ENCODE measurements at regions not wholly inside any gene's neighbourhood (a gene's known extent, or its start where the extent isn't known, plus 50 kb on each side); places are given as distances from the start of the nearest gene placed in this dataset.

DNA sequence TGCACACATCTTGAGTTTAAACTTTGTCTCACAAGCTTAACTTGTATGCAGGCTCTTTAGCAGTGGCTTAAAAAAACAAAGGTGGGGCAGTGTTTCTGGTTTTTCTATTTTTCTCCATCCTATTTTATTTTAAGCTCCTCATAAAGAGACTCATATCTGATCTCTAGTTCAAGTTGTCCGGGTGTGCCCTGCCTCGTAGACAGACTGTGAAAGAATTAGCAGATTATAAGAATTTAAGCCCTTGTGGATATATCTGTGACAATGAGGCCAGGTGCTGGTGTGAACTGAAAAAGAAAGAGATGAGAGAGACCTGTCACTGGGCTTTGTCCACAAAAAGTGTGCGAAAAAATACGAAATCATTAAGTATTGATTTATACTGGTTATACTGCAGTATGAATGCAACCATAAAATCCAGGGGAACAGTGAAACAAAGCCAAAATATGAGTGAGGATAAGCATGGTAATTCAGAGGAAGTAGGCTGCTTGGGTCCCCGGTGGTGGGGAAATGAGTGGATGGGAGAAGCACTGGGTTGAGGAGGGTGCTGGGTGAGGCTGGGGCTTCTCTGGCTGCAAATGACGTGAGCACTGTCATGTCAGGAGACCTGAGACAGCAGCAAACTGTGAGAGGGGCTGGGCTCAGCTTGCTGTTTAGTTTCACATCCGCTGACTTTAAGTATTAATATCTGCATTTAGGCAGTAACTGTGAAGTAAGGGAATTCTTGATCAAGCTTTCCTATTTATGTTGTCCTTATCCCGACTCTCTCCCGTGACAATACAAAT lies 179.7 kb upstream of the ANKRD55 start:
- Histone ChIP-seq H3K36me3 (replicated peaks in 1 of 2; ENCODE audit: control insufficient read depth in 1 of 2, insufficient read depth in 2 of 2, low read length in 1 of 2) (no peaks in the 10 kb centered on the region), H3K27me3 (ENCODE audit: insufficient read depth) (no peaks in the 10 kb centered on the region), H3K79me2 (ENCODE audit: insufficient read depth) (no peaks in the 10 kb centered on the region), H3K9ac (no peak overlapping the region), H3K4me1 (ENCODE audit: control insufficient read depth in 1 of 2, insufficient read depth in 2 of 2, low read depth in 1 of 2, low read length in 1 of 2) (peaks cover 0 to 4% of the 10 kb centered on the region in 2 experiments; a peak in 2 of 4 replicates), H3K9me3 (no peaks in the 10 kb centered on the region), H4K20me1 (ENCODE audit: insufficient read depth) (no peaks in the 10 kb centered on the region), H3F3A (replicated peaks; ENCODE audit: insufficient read depth) (no peaks in the 10 kb centered on the region), H3K9me2 (no peaks in the 10 kb centered on the region), H3K27ac (ENCODE audit: low read depth in 2 of 2, low read length in 1 of 2) (no peak overlapping the region), H2AFZ (ENCODE audit: low read depth) (no peak overlapping the region), H3K4me3 (ENCODE audit: low read depth in 2 of 2, low read length in 1 of 2) (no peak overlapping the region), H3K4me2 (no peak overlapping the region)
- ChIA-PET CTCF (no interaction called here), POLR2A (no interaction called here)
- no peak for DNase-seq
- TF ChIP-seq ELF1 (IDR thresholded peaks at IDR 0.05) (no peak), FOSL2 (IDR thresholded peaks at IDR 0.05; ENCODE audit: borderline replicate concordance, low read depth) (no peak), NFIC (IDR thresholded peaks at IDR 0.05; ENCODE audit: borderline replicate concordance) (no peak), TAF1 (IDR thresholded peaks at IDR 0.05; ENCODE audit: borderline replicate concordance, low read depth, low read length) (no peak), YY1 (IDR thresholded peaks at IDR 0.05; ENCODE audit: low read depth) (no peak), RCOR1 (IDR thresholded peaks at IDR 0.05; ENCODE audit: low read length) (no peak)
- TF ChIP-seq, protein P1, sequence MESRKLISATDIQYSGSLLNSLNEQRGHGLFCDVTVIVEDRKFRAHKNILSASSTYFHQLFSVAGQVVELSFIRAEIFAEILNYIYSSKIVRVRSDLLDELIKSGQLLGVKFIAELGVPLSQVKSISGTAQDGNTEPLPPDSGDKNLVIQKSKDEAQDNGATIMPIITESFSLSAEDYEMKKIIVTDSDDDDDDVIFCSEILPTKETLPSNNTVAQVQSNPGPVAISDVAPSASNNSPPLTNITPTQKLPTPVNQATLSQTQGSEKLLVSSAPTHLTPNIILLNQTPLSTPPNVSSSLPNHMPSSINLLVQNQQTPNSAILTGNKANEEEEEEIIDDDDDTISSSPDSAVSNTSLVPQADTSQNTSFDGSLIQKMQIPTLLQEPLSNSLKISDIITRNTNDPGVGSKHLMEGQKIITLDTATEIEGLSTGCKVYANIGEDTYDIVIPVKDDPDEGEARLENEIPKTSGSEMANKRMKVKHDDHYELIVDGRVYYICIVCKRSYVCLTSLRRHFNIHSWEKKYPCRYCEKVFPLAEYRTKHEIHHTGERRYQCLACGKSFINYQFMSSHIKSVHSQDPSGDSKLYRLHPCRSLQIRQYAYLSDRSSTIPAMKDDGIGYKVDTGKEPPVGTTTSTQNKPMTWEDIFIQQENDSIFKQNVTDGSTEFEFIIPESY (IDR thresholded peaks at IDR 0.05; ENCODE audit: borderline replicate concordance, low read depth) = no peak
- TF ChIP-seq, protein P2, sequence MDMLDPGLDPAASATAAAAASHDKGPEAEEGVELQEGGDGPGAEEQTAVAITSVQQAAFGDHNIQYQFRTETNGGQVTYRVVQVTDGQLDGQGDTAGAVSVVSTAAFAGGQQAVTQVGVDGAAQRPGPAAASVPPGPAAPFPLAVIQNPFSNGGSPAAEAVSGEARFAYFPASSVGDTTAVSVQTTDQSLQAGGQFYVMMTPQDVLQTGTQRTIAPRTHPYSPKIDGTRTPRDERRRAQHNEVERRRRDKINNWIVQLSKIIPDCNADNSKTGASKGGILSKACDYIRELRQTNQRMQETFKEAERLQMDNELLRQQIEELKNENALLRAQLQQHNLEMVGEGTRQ (IDR thresholded peaks at IDR 0.05; ENCODE audit: borderline replicate concordance, low read depth, low read length) = no peak
- TF ChIP-seq, protein P3, sequence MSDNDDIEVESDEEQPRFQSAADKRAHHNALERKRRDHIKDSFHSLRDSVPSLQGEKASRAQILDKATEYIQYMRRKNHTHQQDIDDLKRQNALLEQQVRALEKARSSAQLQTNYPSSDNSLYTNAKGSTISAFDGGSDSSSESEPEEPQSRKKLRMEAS (IDR thresholded peaks at IDR 0.05; ENCODE audit: low read depth) = no peak
- WGBS (ENCODE audit: low lambda C conversion rate) = 73% methylated on average over 9 of the region's 9 CpGs

DNA sequence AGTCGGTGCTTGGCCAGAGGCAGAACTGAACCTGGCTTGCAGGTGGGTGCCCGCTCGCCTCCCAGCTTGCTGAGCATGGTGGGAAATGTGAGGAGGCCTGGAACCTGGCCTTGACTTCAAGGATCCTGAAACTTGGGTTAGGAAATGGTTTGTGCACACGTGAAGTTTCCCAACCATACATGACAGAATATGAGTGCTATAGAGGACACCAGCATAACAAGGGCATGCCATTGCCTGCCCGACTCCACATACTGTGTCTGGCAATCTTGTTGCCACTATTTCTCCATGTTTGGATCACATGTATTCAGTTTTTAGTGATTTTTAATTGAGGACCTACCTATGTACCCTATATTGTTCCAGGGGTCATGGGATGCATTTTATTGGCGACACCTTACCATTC lies 177.6 kb upstream of the ANKRD55 start:
- Histone ChIP-seq H3K9me3 (no peaks in the 10 kb centered on the region), H3K79me2 (ENCODE audit: insufficient read depth) (no peaks in the 10 kb centered on the region), H3K4me2 (no peak overlapping the region), H3K4me3 (ENCODE audit: low read depth in 2 of 2, low read length in 1 of 2) (no peak overlapping the region), H3K27me3 (ENCODE audit: insufficient read depth) (no peaks in the 10 kb centered on the region), H3K27ac (ENCODE audit: low read depth in 2 of 2, low read length in 1 of 2) (no peak overlapping the region), H2AFZ (ENCODE audit: low read depth) (no peak overlapping the region), H3F3A (replicated peaks; ENCODE audit: insufficient read depth) (no peaks in the 10 kb centered on the region), H3K9ac (no peak overlapping the region), H3K4me1 (ENCODE audit: control insufficient read depth in 1 of 2, insufficient read depth in 2 of 2, low read depth in 1 of 2, low read length in 1 of 2) (peaks cover 0 to 7% of the 10 kb centered on the region in 2 experiments; a peak in 2 of 4 replicates), H4K20me1 (ENCODE audit: insufficient read depth) (no peaks in the 10 kb centered on the region), H3K9me2 (no peaks in the 10 kb centered on the region), H3K36me3 (replicated peaks in 1 of 2; ENCODE audit: control insufficient read depth in 1 of 2, insufficient read depth in 2 of 2, low read length in 1 of 2) (no peaks in the 10 kb centered on the region)
- 89% methylated on average over 6 of the region's 6 CpGs for WGBS (ENCODE audit: low lambda C conversion rate)
- ChIA-PET CTCF (no interaction called here), POLR2A (no interaction called here)
- DNase-seq = no peak
- TF ChIP-seq EP300 (IDR thresholded peaks at IDR 0.05; ENCODE audit: borderline replicate concordance in 1 of 2, low read depth in 1 of 2, low read length in 1 of 2) = no peak
- TF ChIP-seq, protein P4, sequence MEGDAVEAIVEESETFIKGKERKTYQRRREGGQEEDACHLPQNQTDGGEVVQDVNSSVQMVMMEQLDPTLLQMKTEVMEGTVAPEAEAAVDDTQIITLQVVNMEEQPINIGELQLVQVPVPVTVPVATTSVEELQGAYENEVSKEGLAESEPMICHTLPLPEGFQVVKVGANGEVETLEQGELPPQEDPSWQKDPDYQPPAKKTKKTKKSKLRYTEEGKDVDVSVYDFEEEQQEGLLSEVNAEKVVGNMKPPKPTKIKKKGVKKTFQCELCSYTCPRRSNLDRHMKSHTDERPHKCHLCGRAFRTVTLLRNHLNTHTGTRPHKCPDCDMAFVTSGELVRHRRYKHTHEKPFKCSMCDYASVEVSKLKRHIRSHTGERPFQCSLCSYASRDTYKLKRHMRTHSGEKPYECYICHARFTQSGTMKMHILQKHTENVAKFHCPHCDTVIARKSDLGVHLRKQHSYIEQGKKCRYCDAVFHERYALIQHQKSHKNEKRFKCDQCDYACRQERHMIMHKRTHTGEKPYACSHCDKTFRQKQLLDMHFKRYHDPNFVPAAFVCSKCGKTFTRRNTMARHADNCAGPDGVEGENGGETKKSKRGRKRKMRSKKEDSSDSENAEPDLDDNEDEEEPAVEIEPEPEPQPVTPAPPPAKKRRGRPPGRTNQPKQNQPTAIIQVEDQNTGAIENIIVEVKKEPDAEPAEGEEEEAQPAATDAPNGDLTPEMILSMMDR (IDR thresholded peaks at IDR 0.05) = no peak
- no peak for TF ChIP-seq FOXJ3 (CRISPR knock-in tag; IDR thresholded peaks at IDR 0.05)
- TF ChIP-seq, protein P3 (IDR thresholded peaks at IDR 0.05; ENCODE audit: low read depth) = no peak
- TF ChIP-seq, protein P5, sequence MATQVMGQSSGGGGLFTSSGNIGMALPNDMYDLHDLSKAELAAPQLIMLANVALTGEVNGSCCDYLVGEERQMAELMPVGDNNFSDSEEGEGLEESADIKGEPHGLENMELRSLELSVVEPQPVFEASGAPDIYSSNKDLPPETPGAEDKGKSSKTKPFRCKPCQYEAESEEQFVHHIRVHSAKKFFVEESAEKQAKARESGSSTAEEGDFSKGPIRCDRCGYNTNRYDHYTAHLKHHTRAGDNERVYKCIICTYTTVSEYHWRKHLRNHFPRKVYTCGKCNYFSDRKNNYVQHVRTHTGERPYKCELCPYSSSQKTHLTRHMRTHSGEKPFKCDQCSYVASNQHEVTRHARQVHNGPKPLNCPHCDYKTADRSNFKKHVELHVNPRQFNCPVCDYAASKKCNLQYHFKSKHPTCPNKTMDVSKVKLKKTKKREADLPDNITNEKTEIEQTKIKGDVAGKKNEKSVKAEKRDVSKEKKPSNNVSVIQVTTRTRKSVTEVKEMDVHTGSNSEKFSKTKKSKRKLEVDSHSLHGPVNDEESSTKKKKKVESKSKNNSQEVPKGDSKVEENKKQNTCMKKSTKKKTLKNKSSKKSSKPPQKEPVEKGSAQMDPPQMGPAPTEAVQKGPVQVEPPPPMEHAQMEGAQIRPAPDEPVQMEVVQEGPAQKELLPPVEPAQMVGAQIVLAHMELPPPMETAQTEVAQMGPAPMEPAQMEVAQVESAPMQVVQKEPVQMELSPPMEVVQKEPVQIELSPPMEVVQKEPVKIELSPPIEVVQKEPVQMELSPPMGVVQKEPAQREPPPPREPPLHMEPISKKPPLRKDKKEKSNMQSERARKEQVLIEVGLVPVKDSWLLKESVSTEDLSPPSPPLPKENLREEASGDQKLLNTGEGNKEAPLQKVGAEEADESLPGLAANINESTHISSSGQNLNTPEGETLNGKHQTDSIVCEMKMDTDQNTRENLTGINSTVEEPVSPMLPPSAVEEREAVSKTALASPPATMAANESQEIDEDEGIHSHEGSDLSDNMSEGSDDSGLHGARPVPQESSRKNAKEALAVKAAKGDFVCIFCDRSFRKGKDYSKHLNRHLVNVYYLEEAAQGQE (IDR thresholded peaks at IDR 0.05; ENCODE audit: low read depth, low read length) = no peak
- TF ChIP-seq NFIC (IDR thresholded peaks at IDR 0.05; ENCODE audit: borderline replicate concordance) = no peak
- TF ChIP-seq RCOR1 (IDR thresholded peaks at IDR 0.05; ENCODE audit: low read length) = no peak
- TF ChIP-seq TCF12 (IDR thresholded peaks at IDR 0.05) = no peak
